ENCODE measurements at regions not wholly inside any gene's neighbourhood (a gene's known extent, or its start where the extent isn't known, plus 50 kb on each side); places are given as distances from the start of the nearest gene placed in this dataset.

GRCh38 chr7:116334555-116334954, 124.2 kb downstream of the TES start:
- Histone ChIP-seq H3K4me3 (ENCODE audit: low read length) (no peak overlapping the region), H3K27me3 (replicated peaks; ENCODE audit: insufficient read depth, low read length) (no peaks in the 10 kb centered on the region), H3F3A (ENCODE audit: insufficient read depth, low read length) (no peaks in the 10 kb centered on the region), H4K20me1 (ENCODE audit: insufficient read depth, low read length) (no peaks in the 10 kb centered on the region), H3K27ac (ENCODE audit: low read length) (no peak overlapping the region), H3K9me3 (replicated peaks; ENCODE audit: insufficient read depth, low read length) (no peaks in the 10 kb centered on the region), H3K4me2 (ENCODE audit: low read depth, low read length) (no peak overlapping the region), H2AFZ (ENCODE audit: low read length) (no peak overlapping the region), H3K9ac (ENCODE audit: low read length) (no peak overlapping the region), H3K4me1 (ENCODE audit: low read length) (peaks cover 8% of the 10 kb centered on the region), H3K36me3 (replicated peaks; ENCODE audit: insufficient read depth, low read length) (no peaks in the 10 kb centered on the region), H3K79me2 (ENCODE audit: low read length) (no peaks in the 10 kb centered on the region), H3K9me2 (replicated peaks; ENCODE audit: insufficient read depth, low read length) (no peaks in the 10 kb centered on the region; the same call in 1 of the 2 replicates)
- no peak for TF ChIP-seq CTCF (IDR thresholded peaks at IDR 0.05; ENCODE audit: low read length)
- no peak for TF ChIP-seq EZH2phosphoT487 (IDR thresholded peaks at IDR 0.05; ENCODE audit: low read length)
- no peak for TF ChIP-seq EZH2 (optimal IDR thresholded peaks at IDR 0.05; ENCODE audit: low read depth, low read length)
- DNase-seq, result no peak

GRCh38 chr7:116337018-116337417, 126.7 kb downstream of the TES start:
- H3K4me1 ChIP-seq (ENCODE audit: low read length), result peaks cover 27% of the 10 kb centered on the region
- TF ChIP-seq CTCF (IDR thresholded peaks at IDR 0.05; ENCODE audit: low read length) (no peak), EZH2phosphoT487 (IDR thresholded peaks at IDR 0.05; ENCODE audit: low read length) (no peak)
- peaks cover 17% of the 10 kb centered on the region for H3F3A ChIP-seq (ENCODE audit: insufficient read depth, low read length)

GRCh38 chr7:116337800-116338199, 127.5 kb downstream of the TES start:
- Histone ChIP-seq H3K79me2 (ENCODE audit: low read length) (no peaks in the 10 kb centered on the region), H3K4me3 (ENCODE audit: low read length) (no peak overlapping the region), H4K20me1 (ENCODE audit: insufficient read depth, low read length) (no peaks in the 10 kb centered on the region), H3K9ac (ENCODE audit: low read length) (no peak overlapping the region), H3K36me3 (replicated peaks; ENCODE audit: insufficient read depth, low read length) (no peaks in the 10 kb centered on the region), H3K27ac (ENCODE audit: low read length) (no peak overlapping the region), H3F3A (ENCODE audit: insufficient read depth, low read length) (peaks cover 19% of the 10 kb centered on the region), H2AFZ (ENCODE audit: low read length) (no peak overlapping the region), H3K4me2 (ENCODE audit: low read depth, low read length) (no peak overlapping the region), H3K27me3 (replicated peaks; ENCODE audit: insufficient read depth, low read length) (no peaks in the 10 kb centered on the region), H3K9me3 (replicated peaks; ENCODE audit: insufficient read depth, low read length) (no peaks in the 10 kb centered on the region), H3K9me2 (replicated peaks; ENCODE audit: insufficient read depth, low read length) (no peaks in the 10 kb centered on the region; the same call in 1 of the 2 replicates), H3K4me1 (ENCODE audit: low read length) (peaks cover 34% of the 10 kb centered on the region)
- DNase-seq, result no peak
- TF ChIP-seq EZH2 (optimal IDR thresholded peaks at IDR 0.05; ENCODE audit: low read depth, low read length), result no peak

More at GRCh38 chr7:116337018-116337417, 126.7 kb downstream of the TES start:
- Histone ChIP-seq H3K36me3 (replicated peaks; ENCODE audit: insufficient read depth, low read length) (no peaks in the 10 kb centered on the region), H2AFZ (ENCODE audit: low read length) (no peak overlapping the region), H3K9me3 (replicated peaks; ENCODE audit: insufficient read depth, low read length) (no peaks in the 10 kb centered on the region), H3K4me3 (ENCODE audit: low read length) (no peak overlapping the region), H3K9ac (ENCODE audit: low read length) (no peak overlapping the region), H3K4me2 (ENCODE audit: low read depth, low read length) (no peak overlapping the region), H3K79me2 (ENCODE audit: low read length) (no peaks in the 10 kb centered on the region), H3K9me2 (replicated peaks; ENCODE audit: insufficient read depth, low read length) (no peaks in the 10 kb centered on the region; the same call in 1 of the 2 replicates), H3K27me3 (replicated peaks; ENCODE audit: insufficient read depth, low read length) (no peaks in the 10 kb centered on the region), H4K20me1 (ENCODE audit: insufficient read depth, low read length) (no peaks in the 10 kb centered on the region), H3K27ac (ENCODE audit: low read length) (no peak overlapping the region)
- no peak for DNase-seq

- Histone ChIP-seq H3K27me3 (replicated peaks; ENCODE audit: insufficient read depth, low read length) (no peaks in the 10 kb centered on the region), H3K4me3 (ENCODE audit: low read length) (no peak overlapping the region), H2AFZ (ENCODE audit: low read length) (no peak overlapping the region), H3K4me1 (ENCODE audit: low read length) (peaks cover 34% of the 10 kb centered on the region), H3K9me3 (replicated peaks; ENCODE audit: insufficient read depth, low read length) (no peaks in the 10 kb centered on the region), H4K20me1 (ENCODE audit: insufficient read depth, low read length) (no peaks in the 10 kb centered on the region), H3K36me3 (replicated peaks; ENCODE audit: insufficient read depth, low read length) (no peaks in the 10 kb centered on the region), H3F3A (ENCODE audit: insufficient read depth, low read length) (peaks cover 19% of the 10 kb centered on the region), H3K79me2 (ENCODE audit: low read length) (no peaks in the 10 kb centered on the region), H3K4me2 (ENCODE audit: low read depth, low read length) (no peak overlapping the region), H3K9ac (ENCODE audit: low read length) (no peak overlapping the region), H3K9me2 (replicated peaks; ENCODE audit: insufficient read depth, low read length) (no peaks in the 10 kb centered on the region; the same call in 1 of the 2 replicates), H3K27ac (ENCODE audit: low read length) (no peak overlapping the region)
- no peak for DNase-seq
- TF ChIP-seq EZH2phosphoT487 (IDR thresholded peaks at IDR 0.05; ENCODE audit: low read length), result no peak
- TF ChIP-seq CTCF (IDR thresholded peaks at IDR 0.05; ENCODE audit: low read length), result no peak
- no peak for TF ChIP-seq EZH2 (optimal IDR thresholded peaks at IDR 0.05; ENCODE audit: low read depth, low read length)
Measured at GRCh38 chr7:116339564-116339963, 129.2 kb downstream of the TES start.
